ENCODE measurements at regions not wholly inside any gene's neighbourhood (a gene's known extent, or its start where the extent isn't known, plus 50 kb on each side); places are given as distances from the start of the nearest gene placed in this dataset.

DNA sequence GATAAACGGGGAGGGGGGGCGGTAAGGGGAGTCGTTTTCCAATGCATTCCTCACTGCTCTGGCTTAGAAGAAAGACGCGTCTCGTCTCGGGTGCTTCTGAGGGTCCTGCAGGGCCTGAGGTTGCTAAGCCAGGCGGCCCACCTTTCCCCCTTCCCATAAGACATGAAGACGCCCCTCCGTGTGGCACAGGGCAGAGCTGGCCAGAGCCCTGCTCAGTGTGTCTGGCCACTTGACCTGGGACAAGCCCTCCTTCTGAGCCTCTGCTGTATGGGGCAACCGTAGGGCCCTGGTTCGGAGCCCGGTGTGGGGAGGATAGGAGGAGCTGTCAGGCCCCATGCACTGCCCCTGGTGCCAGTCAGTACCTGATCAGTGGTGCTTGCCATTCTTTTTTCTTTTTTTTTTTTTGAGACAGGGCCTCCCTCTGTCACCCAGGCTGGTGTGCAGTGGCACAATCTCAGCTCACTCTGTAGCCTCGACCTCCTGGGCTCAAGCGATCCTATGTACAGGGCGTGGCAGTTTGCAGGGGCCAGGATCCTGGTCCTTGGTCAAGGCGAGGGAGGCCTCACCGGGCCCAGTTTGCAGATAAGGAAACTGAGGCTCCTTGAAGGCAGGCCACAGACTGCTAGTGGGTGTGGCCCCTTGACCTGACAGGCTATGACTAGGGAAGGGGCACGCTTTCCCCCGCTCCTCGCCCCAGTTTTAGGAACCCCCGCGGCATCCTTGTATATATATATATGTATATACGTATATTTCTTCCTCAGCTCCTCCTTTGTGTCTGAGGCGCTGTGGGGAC lies 172.3 kb upstream of the IER5L start:
- no peak for TF ChIP-seq CTCF (IDR thresholded peaks at IDR 0.05)
- TF ChIP-seq POLR2A (IDR thresholded peaks at IDR 0.05), result no peak
- TF ChIP-seq EP300 (IDR thresholded peaks at IDR 0.05), result no peak
